Stimulated activated CD4-positive, alpha-beta T cell treated with anti-CD3 and anti-CD28 coated beads, Interleukin-15, amount 100 ng/mL, for 1 hour (primary cell): ENCODE measurements at regions not wholly inside any gene's neighbourhood (a gene's known extent, or its start where the extent isn't known, plus 50 kb on each side); places are given as distances from the start of the nearest gene placed in this dataset.

Experiments used
- DNase-seq, 2 donors: peaks; one replicate each; pipeline ENCODE4 v3.0.0-alpha.2; 2020; ENCODE audit warnings: low read depth in 1 of 2, low spot score in 1 of 2

DNA sequence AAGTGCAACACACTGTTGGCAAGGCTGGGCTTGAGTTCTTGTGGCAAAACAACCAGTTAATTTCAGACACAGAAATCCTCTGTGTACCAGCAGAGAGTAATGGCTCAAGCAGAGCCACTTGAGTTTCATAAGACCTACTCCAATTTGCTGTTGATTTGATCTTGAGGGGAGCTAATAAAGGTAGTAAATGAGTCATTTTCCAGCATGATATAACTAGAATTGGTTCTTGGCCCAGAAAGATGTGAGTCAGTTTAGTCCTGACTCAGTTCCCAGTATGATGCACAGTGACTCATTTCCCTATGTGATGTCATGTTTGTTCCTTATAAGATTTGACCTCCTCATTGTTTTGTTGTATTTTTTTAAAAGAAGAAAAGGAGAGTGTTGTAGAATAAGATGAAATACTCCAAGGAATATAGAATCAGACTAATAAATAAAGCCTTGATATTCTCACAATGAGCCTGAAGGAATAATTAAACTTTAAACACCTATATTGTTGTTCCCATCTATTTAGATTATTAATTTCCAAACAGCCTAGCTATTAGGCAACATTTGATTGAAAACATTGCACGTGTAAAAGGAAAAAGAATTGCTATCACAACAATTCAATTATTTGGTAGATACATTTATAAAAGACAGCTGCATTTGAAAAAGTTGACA is 186.2 kb downstream of the REEP3 start:
- no peak for DNase-seq

DNA sequence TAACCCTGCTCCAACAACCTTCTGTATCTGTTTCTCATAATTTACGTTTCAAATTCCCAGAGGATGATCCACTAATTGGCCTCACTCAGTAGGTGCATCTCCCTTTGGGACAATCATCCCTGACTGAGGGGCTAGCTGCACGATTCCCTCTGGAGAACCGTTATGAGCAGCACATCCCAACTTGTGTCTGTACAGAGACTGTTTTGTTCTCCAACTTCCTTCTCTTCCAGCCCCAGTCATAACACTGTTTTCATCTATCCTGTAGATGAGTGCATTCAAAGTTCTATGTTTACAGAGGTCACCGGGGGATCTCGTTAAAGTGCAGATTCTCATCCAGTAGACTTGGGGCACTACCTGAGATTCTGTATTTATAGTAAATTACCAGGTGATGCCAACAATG is 187.2 kb downstream of the REEP3 start:
- no peak for DNase-seq

DNA sequence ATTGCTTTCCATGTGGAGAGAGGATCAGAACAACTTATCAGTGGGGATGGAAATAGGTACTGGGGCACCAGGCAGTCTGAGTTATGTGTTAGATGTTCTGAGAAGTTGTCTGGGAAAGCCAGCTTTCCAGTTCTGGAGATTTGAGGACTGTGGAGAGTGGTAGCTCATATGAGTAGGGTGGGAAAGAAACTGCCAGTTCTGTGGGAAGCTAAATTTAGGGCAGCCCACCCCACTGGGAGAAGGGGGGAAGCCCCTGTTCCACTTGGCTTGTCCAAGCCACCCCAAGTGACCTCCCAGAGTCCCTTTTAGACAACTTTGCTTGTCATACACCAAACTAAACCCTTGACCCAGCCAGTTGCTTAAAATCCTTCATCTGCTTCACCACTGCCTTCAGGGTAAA is 189.5 kb downstream of the REEP3 start:
- DNase-seq: no peak

DNA sequence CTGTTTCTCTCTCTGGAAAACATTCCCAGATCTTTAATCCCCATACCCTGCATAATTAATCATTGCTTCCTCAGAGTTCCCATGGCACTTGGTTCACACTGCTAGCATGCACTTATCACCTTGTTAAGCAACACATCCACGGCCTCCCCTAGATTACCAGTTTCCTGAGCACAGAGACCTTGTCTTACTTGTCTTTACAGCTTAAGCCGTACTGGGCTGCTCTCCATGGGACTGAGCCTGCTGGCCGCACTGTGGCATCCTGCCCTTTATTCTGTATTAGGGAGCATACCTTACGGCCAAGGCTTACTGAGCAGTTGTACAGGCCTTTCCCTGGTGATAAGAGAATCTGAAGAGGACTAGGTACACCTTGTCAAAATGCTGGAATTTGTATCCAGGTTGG is 190.2 kb downstream of the REEP3 start:
- no peak for DNase-seq

DNA sequence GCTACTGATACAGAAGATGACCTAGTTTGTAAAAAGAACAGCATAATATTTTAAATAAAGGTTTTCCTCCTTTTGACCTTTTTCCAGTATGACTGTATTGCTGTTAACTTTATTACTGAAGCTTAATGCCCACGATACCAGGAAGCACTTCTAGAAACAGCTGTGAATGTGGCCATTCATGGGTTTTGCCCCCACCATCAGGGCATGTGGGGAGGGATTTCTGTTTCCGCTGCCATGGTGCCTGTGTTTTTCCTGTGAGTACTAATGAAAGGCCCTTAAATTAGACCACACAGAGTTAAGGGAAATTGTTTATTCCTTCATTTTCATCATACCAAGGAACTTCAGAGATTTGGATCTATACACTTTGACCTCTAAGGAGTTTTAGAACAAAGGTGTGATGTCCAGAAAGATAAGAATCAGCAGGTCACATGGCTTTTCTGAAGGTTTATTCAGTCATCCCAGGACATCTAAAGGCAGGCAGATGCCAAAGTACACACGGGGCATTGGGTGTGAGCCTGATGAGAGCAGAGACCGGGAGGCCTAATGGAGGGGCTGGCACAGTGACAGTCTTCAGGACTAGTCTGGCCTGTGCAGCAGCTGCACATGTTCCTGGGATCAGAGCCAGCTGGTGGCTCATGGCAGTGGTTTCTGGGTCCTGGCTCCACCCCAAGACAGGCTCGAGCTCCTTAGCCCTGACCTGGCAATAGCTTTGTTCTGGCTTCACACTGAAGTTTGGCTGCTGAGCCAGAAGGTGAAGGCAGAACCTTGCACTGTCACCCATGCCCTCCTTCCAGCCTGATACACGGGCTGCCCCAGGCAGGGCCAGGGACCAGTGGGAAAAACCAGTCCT is 190.9 kb downstream of the REEP3 start:
- DNase-seq: no peak

DNA sequence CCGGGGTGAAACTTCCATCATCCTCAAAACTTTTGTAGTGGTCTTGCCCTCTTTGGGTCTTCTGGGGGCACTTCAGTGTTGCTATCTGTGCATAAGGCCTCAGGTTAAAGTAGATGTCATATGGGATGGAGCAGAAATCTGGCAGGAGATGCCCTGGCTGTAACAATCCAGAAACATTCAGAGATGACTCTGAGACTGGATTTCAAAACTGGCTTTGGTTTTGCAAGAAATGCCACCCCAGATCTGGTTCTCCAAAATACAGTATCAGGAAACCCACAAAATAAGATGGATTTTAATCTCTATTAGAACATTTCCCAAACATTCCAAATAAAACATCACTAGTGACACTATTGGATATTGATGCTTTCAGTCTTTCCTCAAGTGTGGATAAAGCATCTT is 191.5 kb downstream of the REEP3 start:
- DNase-seq: no peak

DNA sequence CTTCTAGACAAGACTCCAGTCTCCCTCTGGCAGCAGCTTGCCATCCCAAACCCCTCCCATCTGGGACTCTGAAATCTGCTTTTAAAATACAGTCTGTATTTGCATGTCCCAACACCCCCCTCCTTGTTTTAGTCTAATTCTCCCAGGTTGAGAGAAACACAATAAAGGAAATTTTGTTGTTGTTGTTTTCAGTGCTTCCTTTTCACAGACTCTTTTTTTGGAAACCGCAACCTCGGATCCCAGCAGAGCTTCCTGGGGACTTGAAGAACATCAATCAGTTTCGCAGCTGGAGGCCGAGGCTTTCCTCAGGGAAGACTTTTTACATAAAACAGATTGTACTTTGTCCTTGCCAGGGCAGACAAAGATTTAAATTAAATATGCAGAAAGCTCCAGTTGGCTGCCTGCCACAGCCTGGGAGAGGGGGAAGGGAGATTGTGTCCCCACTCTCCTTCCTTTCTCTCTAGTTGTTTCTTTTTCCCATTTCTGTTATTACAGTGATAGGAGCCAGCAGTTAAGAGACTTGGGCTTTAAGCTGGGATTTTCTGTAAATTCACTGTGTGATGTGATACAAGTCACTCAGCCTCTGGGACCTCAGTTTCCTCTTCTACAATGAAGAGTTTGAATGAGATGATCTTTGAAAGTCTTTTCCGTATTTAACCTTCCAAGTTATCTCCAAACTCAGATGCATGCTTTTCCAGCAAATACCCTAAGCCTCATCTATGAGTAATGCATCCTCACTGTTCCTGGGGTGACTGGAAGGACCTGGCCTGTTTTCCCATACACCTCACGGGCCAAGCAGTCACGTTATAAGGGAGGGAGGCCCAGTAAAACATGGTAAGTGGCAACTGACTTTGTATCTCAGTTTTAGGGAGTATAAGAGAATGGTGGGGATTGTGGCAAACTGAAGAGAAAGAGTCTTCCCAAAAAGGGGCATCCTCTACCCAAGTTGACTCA is 192.3 kb downstream of the REEP3 start:
- no peak for DNase-seq

DNA sequence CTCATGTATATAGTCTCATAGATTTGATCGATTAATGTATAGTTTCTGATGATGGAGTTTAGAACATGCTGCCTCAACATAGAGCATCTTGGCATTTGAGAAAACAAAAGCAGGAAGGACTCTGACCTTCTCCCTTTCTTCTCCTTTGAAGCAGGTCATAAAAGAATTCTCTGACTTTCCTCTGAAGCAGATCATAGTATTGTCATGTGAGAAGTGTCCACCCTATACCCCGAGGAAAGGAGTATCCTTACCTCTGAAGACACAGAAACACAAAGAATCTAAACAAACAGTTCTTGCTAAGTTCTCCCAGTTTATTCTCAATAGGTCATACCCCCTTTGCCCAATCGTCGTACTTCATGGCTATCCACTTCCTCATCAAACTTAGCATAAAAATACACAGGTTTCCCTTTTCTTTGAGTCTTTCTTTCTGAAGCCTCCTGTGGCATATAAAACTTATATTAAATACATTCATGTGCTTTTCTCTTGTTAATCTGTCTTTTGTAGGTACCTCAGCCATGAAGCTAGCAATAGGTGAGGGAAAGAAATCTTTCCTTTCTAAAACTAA is 194.9 kb downstream of the REEP3 start:
- DNase-seq: no peak

DNA sequence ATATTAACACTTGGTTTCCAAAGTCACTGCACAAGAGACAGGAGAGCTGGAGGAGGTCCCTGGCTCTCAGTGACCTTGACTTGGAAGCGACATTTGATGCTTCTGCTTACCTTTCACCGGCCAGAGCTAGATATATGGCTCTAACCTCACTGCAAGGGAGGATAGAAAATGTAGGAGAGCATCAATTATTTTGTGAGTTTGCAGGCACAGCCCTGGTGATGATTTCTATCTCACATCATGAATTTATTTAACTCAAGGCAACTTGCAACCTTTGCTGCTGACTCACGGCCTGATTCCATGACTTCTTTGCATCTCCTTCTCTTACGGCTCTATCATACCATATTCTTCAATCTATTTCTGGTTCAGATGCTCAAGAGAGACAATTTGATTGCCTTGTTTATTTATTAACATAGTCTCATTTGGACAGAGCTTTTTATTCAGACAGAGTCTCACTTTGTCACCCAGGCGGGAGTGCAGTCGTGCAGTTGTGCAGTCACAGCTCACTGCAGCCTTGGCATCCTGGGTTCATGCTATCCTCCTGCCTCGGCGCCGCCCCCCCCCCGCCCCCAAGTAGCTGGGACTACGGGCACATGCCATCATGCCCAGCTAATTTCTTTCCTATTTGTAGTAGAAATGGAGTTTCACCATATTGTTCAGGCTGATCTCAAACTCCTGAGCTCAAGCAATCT is 196.0 kb downstream of the REEP3 start:
- no peak for DNase-seq

DNA sequence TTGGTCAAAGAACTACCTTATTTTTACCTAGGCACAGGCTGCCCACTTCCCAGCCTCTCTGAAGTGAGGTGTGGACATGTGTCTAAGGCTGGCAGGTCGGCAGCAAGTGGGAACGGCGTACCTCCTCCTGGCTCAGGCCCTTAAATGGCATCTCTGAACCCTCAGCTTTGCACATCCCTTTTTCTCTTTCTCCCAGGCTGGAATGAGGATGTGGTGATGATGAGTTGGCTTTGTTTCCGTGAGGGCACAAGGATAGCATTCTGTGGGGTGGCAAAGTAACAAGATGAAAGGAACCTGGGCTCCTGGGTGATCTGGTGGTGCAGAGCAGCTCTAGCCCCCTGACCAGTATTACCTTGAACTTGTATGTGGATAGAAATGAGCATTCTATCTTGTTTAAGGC is 196.8 kb downstream of the REEP3 start:
- no peak for DNase-seq

DNA sequence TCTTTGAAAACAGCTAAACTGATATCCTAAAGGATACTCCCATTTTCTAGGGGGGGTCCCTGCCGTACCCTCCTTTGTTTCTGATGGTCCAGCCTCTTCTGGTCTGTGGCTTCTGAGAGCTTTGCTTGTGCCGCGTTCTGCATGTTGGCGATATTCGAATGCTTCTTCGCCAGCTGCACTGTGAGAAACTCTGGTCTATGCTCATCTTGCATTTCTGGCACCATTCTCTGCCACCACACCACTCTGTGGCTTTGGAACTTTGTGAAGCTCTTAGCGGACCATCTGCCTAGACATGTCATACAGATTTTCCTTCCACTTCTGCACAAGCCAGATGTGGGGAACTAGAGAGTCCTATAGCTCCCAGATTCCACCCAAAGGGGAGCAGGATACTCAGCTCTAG is 197.2 kb downstream of the REEP3 start:
- no peak for DNase-seq

DNA sequence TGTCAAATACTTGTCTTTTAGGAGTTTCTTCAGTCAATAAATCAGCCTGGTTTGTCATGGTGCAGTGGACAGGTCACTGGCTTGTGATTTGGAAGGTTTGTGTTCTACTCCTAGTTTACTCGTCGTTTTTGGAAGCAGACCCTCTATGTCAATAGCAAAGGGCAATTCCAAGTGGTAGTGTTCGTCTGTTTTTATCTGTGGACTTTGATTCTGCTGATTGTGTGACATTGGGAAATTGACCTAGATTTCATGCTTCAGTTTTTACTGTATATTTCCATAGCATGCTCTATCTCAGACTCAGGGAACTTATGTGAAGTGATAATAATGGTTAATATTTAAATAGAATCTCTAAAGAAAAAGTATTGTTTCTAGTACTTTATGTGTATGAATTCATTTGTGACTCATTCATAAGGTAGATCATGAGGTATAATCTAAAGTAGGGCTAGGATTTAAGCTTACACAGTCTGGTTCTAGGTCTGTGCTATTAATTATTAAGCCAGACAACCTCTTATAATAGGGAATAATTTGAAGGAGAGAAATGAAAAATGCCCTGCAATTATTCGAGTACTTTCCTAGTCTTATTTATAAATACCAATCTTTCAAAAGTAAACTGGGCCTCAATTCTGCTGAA is 198.1 kb downstream of the REEP3 start:
- DNase-seq: no peak

DNA sequence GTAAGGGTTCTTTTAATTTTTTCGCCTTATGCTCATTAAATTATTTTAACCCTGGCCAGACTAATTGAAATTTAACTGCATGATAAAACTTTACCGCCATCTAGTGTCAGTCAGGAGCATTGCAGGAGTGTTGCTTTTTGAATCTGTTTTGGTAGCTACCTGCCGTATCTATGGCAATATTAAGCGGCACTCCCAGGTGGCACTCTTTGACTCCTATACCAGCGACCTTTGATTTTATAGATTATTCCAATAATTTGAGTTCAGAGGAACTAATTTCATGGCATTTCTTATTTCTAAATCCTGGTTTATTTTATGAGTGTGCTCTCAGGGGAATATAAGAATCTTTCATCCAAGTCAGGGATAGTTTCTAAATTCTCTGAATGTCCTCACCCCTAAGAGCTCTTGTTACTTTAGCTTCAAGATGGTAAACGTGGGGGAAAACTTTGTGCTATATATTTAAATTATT is 198.9 kb downstream of the REEP3 start:
- no peak for DNase-seq

DNA sequence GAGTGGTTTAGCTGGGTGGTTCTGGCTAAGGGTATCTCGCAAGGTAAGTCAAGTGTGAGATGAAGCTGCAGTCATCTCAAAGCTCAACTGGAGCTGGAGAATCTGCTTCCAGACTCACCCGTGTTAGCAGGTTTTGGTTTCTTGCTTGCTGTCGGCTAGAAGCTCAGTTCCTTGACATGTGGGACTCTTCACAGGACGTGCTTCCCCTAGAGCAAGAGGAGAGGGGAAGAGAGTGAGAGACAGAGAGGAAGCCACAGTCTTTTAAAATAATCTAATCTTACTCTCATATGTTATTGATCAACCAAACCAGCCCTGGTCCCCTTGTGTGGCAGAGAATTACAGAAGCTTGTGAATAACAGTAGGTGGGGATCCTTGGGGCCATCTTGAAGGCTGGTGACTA is 199.5 kb downstream of the REEP3 start:
- no peak for DNase-seq

DNA sequence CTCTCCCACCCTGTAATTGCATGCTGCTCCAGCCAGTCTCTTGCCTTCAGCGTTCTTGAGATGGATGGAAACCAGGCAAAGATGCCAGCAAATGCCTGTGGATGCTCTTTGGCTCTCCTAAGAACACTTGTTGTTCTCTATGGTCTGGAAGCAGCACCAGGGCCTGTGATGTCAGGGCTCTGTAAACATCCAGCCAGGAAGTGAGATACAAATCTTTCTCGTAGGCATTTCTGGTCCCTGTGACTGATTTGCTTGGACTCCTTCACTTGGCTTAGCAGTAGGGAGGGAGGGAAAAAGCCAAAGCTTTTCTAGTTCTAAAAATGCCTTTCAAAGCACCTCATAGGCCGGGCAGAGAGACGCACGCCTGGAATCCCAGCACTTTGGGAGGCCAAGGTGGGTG is 201.3 kb downstream of the REEP3 start:
- no peak for DNase-seq

DNA sequence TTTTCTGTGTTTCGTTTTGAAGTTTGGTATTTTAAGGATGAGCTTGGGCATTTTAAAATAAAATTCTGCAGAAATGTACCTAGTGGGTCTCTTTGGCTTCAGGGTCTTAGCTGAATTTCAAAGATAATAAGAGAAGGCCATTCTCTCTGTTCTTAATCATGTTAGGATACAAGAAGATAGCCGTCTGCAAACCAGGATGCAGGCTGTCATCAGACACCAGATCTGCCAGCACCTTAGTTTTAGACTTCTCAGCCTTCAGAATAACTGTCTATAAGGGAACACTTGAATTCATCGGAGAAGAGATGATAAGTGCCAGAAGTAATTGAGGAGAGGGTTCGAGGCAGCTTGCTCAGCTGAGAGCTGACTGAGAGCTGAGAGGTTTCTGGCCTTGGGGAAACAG is 202.1 kb downstream of the REEP3 start:
- DNase-seq: no peak

DNA sequence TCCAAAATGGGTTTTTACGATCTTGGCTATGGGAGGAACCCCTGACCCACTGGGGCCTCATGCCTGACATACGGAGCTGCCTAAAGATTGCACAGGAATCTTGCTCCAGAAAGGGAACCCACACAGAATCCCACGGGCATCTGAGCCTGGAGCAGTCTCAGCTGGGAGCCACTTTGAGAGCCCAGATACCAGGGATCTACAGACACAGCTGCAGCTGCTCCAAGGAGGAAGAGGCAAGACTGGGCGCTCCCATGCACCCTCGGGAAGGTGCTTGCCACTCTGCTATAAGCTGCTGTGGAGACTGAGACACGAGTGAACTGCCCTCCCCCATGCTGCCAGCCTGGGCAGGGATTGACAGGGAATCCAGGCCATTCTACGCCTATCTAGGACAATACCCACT is 202.5 kb downstream of the REEP3 start:
- DNase-seq: no peak

DNA sequence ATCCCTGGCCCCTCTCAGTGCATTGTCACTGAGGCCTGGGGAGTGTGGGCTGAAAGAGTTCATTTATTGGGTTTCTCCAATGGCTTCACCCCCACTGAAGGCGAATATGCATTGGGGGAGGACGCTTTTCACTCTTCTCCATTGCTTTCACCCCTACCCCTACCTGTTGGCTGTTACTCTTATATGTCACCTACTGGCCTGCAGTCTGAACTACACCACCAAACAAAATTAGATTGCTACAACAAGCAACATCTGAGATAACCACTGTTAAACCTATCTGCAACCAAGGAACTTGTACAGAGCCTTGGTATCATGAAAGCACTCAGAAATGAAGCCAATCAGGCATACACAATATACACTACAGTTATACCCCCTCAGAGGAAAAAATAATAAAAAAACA is 203.7 kb downstream of the REEP3 start:
- no peak for DNase-seq

DNA sequence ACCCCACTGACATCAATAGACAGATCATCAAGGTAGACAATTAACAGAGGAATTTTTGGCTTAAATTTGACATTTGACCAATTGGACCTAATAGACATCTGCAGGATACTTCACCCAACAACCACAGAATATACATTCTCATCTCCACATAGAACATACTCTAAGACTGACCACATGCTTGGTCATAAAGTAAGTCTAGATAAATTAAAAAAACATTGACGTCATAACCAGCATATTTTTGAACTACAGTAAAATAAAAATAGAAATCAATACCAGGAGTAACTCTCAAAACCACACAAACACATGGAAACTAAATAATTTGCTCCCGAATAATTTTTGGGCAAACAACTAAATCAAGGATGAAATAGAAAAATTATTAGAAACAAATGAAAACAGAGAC is 205.7 kb downstream of the REEP3 start:
- no peak for DNase-seq

DNA sequence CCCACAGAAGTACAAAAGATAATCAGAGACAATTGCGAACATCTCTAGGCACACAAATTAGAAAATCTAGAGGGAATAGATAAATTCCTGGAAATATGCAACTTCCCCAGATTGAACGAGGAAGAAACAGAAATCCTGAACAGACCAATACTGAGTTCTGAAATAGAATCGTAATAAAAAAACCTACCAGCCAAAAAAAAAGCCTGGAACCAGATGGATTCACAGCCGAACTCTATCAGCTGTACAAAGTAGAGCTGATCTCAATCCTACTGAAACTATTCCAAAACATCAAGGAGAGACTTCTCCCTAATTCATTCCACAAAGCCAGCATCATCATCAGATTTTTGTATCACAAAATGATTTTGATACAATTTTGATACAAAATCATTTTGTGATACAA is 206.4 kb downstream of the REEP3 start:
- DNase-seq: no peak
